ENCODE measurements at regions not wholly inside any gene's neighbourhood (a gene's known extent, or its start where the extent isn't known, plus 50 kb on each side); places are given as distances from the start of the nearest gene placed in this dataset.
A peak's percentile ranks its signal among the peaks of the same experiment; 100 is the strongest.

GRCh38 chr14:22506778-22507351, 82.2 kb downstream of the DAD1 start (continued):
- TF ChIP-seq POLR2AphosphoS2 (IDR thresholded peaks at IDR 0.05; ENCODE audit: low read depth, low read length) (peak; percentile 64; the same call in 1 of the 2 replicates), RUNX3 (IDR thresholded peaks at IDR 0.05; ENCODE audit: low read length) (peak; percentile 70), JUNB (IDR thresholded peaks at IDR 0.05) (no peak; the same call in none of the 2 replicates), ZZZ3 (IDR thresholded peaks at IDR 0.05; ENCODE audit: control insufficient read depth, insufficient read length, low read depth) (no peak), E2F8 (IDR thresholded peaks at IDR 0.05; ENCODE audit: low read depth, partially characterized antibody) (no peak), SIN3A (IDR thresholded peaks at IDR 0.05; ENCODE audit: low read depth, low read length) (no peak), TARDBP (IDR thresholded peaks at IDR 0.05; ENCODE audit: borderline replicate concordance) (no peak), EED (IDR thresholded peaks at IDR 0.05; ENCODE audit: low read depth) (peak; percentile 51), ZNF24 (IDR thresholded peaks at IDR 0.05) (peak; percentile 86), CBFB (IDR thresholded peaks at IDR 0.05; ENCODE audit: low read depth) (0 out of 2 replicates have a peak, but pooled peaks have one; percentile 23), ASH2L (IDR thresholded peaks at IDR 0.05; ENCODE audit: borderline replicate concordance, low read depth) (no peak)
- TF ChIP-seq, protein P1, sequence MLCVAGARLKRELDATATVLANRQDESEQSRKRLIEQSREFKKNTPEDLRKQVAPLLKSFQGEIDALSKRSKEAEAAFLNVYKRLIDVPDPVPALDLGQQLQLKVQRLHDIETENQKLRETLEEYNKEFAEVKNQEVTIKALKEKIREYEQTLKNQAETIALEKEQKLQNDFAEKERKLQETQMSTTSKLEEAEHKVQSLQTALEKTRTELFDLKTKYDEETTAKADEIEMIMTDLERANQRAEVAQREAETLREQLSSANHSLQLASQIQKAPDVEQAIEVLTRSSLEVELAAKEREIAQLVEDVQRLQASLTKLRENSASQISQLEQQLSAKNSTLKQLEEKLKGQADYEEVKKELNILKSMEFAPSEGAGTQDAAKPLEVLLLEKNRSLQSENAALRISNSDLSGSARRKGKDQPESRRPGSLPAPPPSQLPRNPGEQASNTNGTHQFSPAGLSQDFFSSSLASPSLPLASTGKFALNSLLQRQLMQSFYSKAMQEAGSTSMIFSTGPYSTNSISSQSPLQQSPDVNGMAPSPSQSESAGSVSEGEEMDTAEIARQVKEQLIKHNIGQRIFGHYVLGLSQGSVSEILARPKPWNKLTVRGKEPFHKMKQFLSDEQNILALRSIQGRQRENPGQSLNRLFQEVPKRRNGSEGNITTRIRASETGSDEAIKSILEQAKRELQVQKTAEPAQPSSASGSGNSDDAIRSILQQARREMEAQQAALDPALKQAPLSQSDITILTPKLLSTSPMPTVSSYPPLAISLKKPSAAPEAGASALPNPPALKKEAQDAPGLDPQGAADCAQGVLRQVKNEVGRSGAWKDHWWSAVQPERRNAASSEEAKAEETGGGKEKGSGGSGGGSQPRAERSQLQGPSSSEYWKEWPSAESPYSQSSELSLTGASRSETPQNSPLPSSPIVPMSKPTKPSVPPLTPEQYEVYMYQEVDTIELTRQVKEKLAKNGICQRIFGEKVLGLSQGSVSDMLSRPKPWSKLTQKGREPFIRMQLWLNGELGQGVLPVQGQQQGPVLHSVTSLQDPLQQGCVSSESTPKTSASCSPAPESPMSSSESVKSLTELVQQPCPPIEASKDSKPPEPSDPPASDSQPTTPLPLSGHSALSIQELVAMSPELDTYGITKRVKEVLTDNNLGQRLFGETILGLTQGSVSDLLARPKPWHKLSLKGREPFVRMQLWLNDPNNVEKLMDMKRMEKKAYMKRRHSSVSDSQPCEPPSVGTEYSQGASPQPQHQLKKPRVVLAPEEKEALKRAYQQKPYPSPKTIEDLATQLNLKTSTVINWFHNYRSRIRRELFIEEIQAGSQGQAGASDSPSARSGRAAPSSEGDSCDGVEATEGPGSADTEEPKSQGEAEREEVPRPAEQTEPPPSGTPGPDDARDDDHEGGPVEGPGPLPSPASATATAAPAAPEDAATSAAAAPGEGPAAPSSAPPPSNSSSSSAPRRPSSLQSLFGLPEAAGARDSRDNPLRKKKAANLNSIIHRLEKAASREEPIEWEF (IDR thresholded peaks at IDR 0.05; ENCODE audit: insufficient replicate concordance, low read depth, low read length): peak; percentile 61
